ENCODE measurements at regions not wholly inside any gene's neighbourhood (a gene's known extent, or its start where the extent isn't known, plus 50 kb on each side); places are given as distances from the start of the nearest gene placed in this dataset.

DNA sequence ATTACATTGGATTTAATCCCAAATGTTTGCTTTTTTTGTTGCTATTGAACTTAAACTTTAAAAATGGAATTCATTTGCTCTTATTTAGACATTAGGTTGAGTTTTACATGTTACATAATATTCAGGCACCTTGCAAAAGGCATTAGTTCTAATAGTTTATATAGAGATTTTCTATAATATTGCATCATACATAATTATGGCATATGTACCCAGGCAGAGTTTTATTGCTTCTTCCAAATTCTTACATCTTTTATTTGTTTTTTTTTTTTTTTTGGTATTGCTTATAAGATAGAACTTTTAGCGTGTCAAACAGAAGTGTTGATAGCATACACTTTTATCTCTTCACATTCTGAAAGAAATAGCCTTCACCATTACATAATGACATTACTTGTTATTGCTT is 487.7 kb downstream of the GABRG1 start:
- DNase-seq = no peak

DNA sequence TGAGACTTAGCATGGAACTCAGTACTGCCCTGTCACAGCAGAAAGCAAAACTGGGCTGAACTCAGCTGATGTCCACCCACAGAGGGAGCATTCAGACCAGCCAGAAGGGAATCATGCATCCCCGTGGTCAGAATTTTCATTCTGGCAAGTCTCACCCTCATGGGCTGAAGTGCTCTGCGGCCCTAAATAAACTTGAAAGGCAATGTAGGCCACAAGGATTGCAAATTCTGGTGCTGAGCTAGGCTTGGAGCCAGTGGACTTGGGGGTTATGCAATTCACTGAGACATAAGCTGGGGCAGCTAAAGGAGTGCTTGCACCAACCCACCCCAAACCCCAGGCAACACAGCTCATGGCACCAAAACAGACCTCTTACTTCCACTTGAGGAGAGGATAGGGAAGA is 494.1 kb downstream of the GABRG1 start:
- Histone ChIP-seq H3K27me3 (no peaks in the 10 kb centered on the region), H3K9me3 (no peaks in the 10 kb centered on the region), H3K27ac (no peak overlapping the region), H3K4me3 (replicated peaks in 1 of 3) (no peak overlapping the region), H3K4me1 (no peaks in the 10 kb centered on the region), H3K36me3 (no peaks in the 10 kb centered on the region)
- TF ChIP-seq POLR2A (IDR thresholded peaks at IDR 0.05) = no peak
- TF ChIP-seq, protein P1, sequence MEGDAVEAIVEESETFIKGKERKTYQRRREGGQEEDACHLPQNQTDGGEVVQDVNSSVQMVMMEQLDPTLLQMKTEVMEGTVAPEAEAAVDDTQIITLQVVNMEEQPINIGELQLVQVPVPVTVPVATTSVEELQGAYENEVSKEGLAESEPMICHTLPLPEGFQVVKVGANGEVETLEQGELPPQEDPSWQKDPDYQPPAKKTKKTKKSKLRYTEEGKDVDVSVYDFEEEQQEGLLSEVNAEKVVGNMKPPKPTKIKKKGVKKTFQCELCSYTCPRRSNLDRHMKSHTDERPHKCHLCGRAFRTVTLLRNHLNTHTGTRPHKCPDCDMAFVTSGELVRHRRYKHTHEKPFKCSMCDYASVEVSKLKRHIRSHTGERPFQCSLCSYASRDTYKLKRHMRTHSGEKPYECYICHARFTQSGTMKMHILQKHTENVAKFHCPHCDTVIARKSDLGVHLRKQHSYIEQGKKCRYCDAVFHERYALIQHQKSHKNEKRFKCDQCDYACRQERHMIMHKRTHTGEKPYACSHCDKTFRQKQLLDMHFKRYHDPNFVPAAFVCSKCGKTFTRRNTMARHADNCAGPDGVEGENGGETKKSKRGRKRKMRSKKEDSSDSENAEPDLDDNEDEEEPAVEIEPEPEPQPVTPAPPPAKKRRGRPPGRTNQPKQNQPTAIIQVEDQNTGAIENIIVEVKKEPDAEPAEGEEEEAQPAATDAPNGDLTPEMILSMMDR (IDR thresholded peaks at IDR 0.05) = peak in 3 of 6 experiments; percentile 14 to 23 (median 18)
- WGBS, 2 donors = 38 to 63% methylated on average over 2 of the region's 2 CpGs
- intact Hi-C loops (cut with DNase I) = no loop called here
- peak; percentile 49 to 64 for DNase-seq

More for the DNA sequence above, 487.7 kb downstream of the GABRG1 start:
- H3K4me3 ChIP-seq (replicated peaks in 1 of 3) = no peak overlapping the region
- TF ChIP-seq, protein P1 (IDR thresholded peaks at IDR 0.05) = no peak
- TF ChIP-seq POLR2A (IDR thresholded peaks at IDR 0.05) = no peak
- WGBS, 2 donors = 93 to 98% methylated on average over 1 of the region's 1 CpG
- H3K27ac ChIP-seq = no peak overlapping the region
- no peaks in the 10 kb centered on the region for H3K9me3 ChIP-seq
- no peaks in the 10 kb centered on the region for H3K27me3 ChIP-seq
- H3K4me1 ChIP-seq = no peaks in the 10 kb centered on the region
- H3K36me3 ChIP-seq = no peaks in the 10 kb centered on the region
- intact Hi-C loops (cut with DNase I) = no loop called here

DNA sequence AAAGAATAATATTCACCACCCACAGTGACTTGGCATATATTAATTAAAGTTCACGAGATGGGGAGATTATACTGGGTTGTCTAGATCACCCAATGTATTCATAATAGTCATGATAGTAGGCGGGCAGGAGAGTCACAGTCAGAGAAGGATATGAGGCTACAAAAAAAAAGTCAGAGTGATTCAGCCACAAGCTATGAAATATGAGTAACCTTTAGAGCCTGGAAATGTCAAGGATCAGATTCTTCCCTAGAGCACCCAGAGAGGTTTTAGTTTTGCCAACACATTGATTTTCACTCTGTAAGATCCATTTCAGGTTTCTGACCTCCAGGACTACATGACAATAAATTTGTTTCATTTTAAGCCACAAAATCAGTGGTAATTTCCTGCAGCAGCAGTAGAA is 501.9 kb downstream of the GABRG1 start:
- no peak for DNase-seq
- H3K27me3 ChIP-seq = no peaks in the 10 kb centered on the region
- intact Hi-C loops (cut with DNase I) = no loop called here
- H3K4me3 ChIP-seq (replicated peaks in 1 of 3) = no peak overlapping the region
- 81 to 90% methylated on average over 2 of the region's 2 CpGs for WGBS, 2 donors
- TF ChIP-seq, protein P1 (IDR thresholded peaks at IDR 0.05) = no peak
- no peak for TF ChIP-seq POLR2A (IDR thresholded peaks at IDR 0.05)
- no peaks in the 10 kb centered on the region for H3K4me1 ChIP-seq
- no peaks in the 10 kb centered on the region for H3K36me3 ChIP-seq
- H3K27ac ChIP-seq = no peak overlapping the region
- no peaks in the 10 kb centered on the region for H3K9me3 ChIP-seq

DNA sequence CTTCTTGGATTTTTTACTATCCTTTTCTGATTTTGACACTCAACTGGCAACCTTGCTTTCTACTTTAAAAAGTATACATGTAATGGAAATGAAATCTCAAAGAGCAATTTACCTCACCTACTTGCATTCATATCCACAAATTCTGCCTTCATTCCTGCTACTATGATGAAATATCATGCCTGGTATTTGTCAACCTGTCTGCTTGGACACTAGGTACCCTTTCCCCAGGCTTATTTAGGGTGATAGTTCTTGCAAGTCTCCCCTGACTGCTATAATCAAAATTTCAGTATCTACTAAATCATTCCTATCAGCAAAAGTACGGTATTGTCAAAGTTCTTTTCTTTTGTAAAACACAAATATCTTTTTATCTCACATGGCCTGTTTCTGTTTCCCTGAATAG is 503.0 kb downstream of the GABRG1 start:
- DNase-seq = no peak
- Histone ChIP-seq H3K27ac (no peak overlapping the region), H3K4me1 (no peaks in the 10 kb centered on the region), H3K27me3 (no peaks in the 10 kb centered on the region), H3K9me3 (no peaks in the 10 kb centered on the region), H3K36me3 (no peaks in the 10 kb centered on the region), H3K4me3 (replicated peaks in 1 of 3) (no peak overlapping the region)
- intact Hi-C loops (cut with DNase I) = no loop called here
- WGBS, 2 donors = 87% methylated on average over 1 of the region's 1 CpG
- no peak for TF ChIP-seq POLR2A (IDR thresholded peaks at IDR 0.05)
- TF ChIP-seq, protein P1 (IDR thresholded peaks at IDR 0.05) = no peak

DNA sequence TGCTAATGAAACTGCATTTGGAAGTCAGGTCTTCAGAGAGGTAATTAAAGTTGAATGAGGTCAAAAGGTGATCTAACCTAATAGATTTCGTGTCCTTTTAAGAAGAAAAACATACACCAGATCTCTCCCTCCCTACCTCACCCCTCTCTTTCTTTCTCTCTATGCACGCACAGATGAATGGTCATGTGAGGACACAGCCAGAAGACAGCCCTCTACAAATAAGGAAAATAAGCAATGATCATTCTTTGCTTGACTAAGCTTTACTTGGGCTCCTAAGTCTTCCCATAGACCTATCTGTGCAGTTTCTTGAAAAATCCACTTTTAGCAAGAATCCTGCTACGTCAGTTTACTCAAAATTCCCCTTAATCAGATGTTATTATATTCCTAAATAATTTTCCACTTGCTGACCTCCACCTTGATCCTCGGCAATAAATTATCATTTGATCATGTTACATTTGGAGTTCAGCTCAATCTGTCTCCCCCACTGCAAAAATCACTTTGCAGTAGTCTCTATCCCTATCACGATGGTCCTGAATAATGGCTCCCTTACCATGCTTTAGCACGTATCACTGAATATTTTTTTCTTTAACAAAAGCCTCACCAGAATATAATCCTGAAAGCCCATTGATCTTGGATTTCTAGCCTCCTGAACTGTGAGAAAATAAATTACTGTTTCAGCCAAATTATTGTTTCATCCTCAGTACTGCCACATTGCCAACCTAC is 527.3 kb downstream of the GABRG1 start:
- Histone ChIP-seq H3K27ac (no peak overlapping the region), H3K9me3 (no peaks in the 10 kb centered on the region), H3K27me3 (no peaks in the 10 kb centered on the region), H3K4me3 (replicated peaks in 1 of 3) (no peak overlapping the region), H3K36me3 (no peaks in the 10 kb centered on the region), H3K4me1 (no peaks in the 10 kb centered on the region)
- WGBS, 2 donors = 71 to 75% methylated on average over 6 of the region's 6 CpGs
- no peak for DNase-seq
- intact Hi-C loops (cut with DNase I) = no loop called here
- TF ChIP-seq, protein P1 (IDR thresholded peaks at IDR 0.05) = no peak
